ENCODE measurements at regions not wholly inside any gene's neighbourhood (a gene's known extent, or its start where the extent isn't known, plus 50 kb on each side); places are given as distances from the start of the nearest gene placed in this dataset.

- no peaks in the 10 kb centered on the region for H3K36me3 ChIP-seq (ENCODE audit: insufficient read depth, low read depth, low read length)
- H3K4me1 ChIP-seq (ENCODE audit: insufficient read depth, low read length), result peaks cover 5% of the 10 kb centered on the region; the same call in 1 of the 2 replicates
- no peak overlapping the region; the same call in 1 of the 2 replicates for H3K9ac ChIP-seq (ENCODE audit: low read depth, low read length)
- H3K27me3 ChIP-seq (ENCODE audit: insufficient read depth, low read length), result no peaks in the 10 kb centered on the region
- H3K27ac ChIP-seq (ENCODE audit: low read length), result no peak overlapping the region
- 0 out of 2 replicates have a peak overlapping the region, but pooled peaks have one; percentile 13 for H3K4me3 ChIP-seq (ENCODE audit: low read length)
- no peaks in the 10 kb centered on the region for H3K9me3 ChIP-seq (ENCODE audit: insufficient read depth, low read depth, low read length)
Measured at GRCh38 chr14:51410897-51411296, 170.8 kb downstream of the TMX1 start.

GRCh38 chr14:51419685-51420084 is 179.6 kb downstream of the TMX1 start:
- Histone ChIP-seq H3K9me3 (ENCODE audit: insufficient read depth, low read depth, low read length) (peaks cover 17% of the 10 kb centered on the region), H3K4me3 (ENCODE audit: low read length) (no peak overlapping the region), H3K9ac (ENCODE audit: low read depth, low read length) (no peak overlapping the region), H3K27ac (ENCODE audit: low read length) (no peak overlapping the region), H3K27me3 (ENCODE audit: insufficient read depth, low read length) (no peaks in the 10 kb centered on the region), H3K36me3 (ENCODE audit: insufficient read depth, low read depth, low read length) (no peaks in the 10 kb centered on the region), H3K4me1 (ENCODE audit: insufficient read depth, low read length) (peaks cover 7% of the 10 kb centered on the region; the same call in 1 of the 2 replicates)

GRCh38 chr14:51422704-51423103 is 182.7 kb downstream of the TMX1 start:
- Histone ChIP-seq H3K9ac (ENCODE audit: low read depth, low read length) (no peak overlapping the region), H3K4me3 (ENCODE audit: low read length) (no peak overlapping the region), H3K9me3 (ENCODE audit: insufficient read depth, low read depth, low read length) (peaks cover 17% of the 10 kb centered on the region), H3K27me3 (ENCODE audit: insufficient read depth, low read length) (no peaks in the 10 kb centered on the region), H3K4me1 (ENCODE audit: insufficient read depth, low read length) (peaks cover 9% of the 10 kb centered on the region; the same call in 1 of the 2 replicates), H3K27ac (ENCODE audit: low read length) (no peak overlapping the region), H3K36me3 (ENCODE audit: insufficient read depth, low read depth, low read length) (no peaks in the 10 kb centered on the region)

- Histone ChIP-seq H3K9ac (ENCODE audit: low read depth, low read length) (no peak overlapping the region), H3K27me3 (ENCODE audit: insufficient read depth, low read length) (no peaks in the 10 kb centered on the region), H3K4me3 (ENCODE audit: low read length) (no peak overlapping the region), H3K27ac (ENCODE audit: low read length) (no peak overlapping the region), H3K4me1 (ENCODE audit: insufficient read depth, low read length) (peaks cover 9% of the 10 kb centered on the region; the same call in 1 of the 2 replicates), H3K36me3 (ENCODE audit: insufficient read depth, low read depth, low read length) (no peaks in the 10 kb centered on the region), H3K9me3 (ENCODE audit: insufficient read depth, low read depth, low read length) (peaks cover 13% of the 10 kb centered on the region)
Measured at GRCh38 chr14:51424041-51424440, 184.0 kb downstream of the TMX1 start.

GRCh38 chr14:51424561-51425251 is 184.7 kb downstream of the TMX1 start:
- Histone ChIP-seq H3K4me3 (ENCODE audit: low read length) (no peak overlapping the region), H3K27me3 (ENCODE audit: insufficient read depth, low read length) (no peaks in the 10 kb centered on the region), H3K36me3 (ENCODE audit: insufficient read depth, low read depth, low read length) (no peaks in the 10 kb centered on the region), H3K4me1 (ENCODE audit: insufficient read depth, low read length) (peaks cover 9% of the 10 kb centered on the region; the same call in 1 of the 2 replicates), H3K9me3 (ENCODE audit: insufficient read depth, low read depth, low read length) (peaks cover 6% of the 10 kb centered on the region), H3K27ac (ENCODE audit: low read length) (no peak overlapping the region), H3K9ac (ENCODE audit: low read depth, low read length) (no peak overlapping the region)

- Histone ChIP-seq H3K27me3 (ENCODE audit: insufficient read depth, low read length) (no peaks in the 10 kb centered on the region), H3K4me1 (ENCODE audit: insufficient read depth, low read length) (peaks cover 24% of the 10 kb centered on the region; the same call in 1 of the 2 replicates), H3K27ac (ENCODE audit: low read length) (no peak overlapping the region), H3K4me3 (ENCODE audit: low read length) (no peak overlapping the region), H3K36me3 (ENCODE audit: insufficient read depth, low read depth, low read length) (no peaks in the 10 kb centered on the region), H3K9me3 (ENCODE audit: insufficient read depth, low read depth, low read length) (no peaks in the 10 kb centered on the region), H3K9ac (ENCODE audit: low read depth, low read length) (no peak overlapping the region)
Measured at GRCh38 chr14:51428981-51429380, 188.9 kb downstream of the TMX1 start.

GRCh38 chr14:51430079-51430478 is 190.0 kb downstream of the TMX1 start:
- H3K4me3 ChIP-seq (ENCODE audit: low read length), result no peak overlapping the region
- no peaks in the 10 kb centered on the region for H3K9me3 ChIP-seq (ENCODE audit: insufficient read depth, low read depth, low read length)
- H3K27me3 ChIP-seq (ENCODE audit: insufficient read depth, low read length), result no peaks in the 10 kb centered on the region
- H3K27ac ChIP-seq (ENCODE audit: low read length), result no peak overlapping the region
- H3K9ac ChIP-seq (ENCODE audit: low read depth, low read length), result no peak overlapping the region
- H3K36me3 ChIP-seq (ENCODE audit: insufficient read depth, low read depth, low read length), result no peaks in the 10 kb centered on the region
- H3K4me1 ChIP-seq (ENCODE audit: insufficient read depth, low read length), result peaks cover 15% of the 10 kb centered on the region; the same call in 1 of the 2 replicates

- Histone ChIP-seq H3K27me3 (ENCODE audit: insufficient read depth, low read length) (no peaks in the 10 kb centered on the region), H3K36me3 (ENCODE audit: insufficient read depth, low read depth, low read length) (no peaks in the 10 kb centered on the region), H3K9me3 (ENCODE audit: insufficient read depth, low read depth, low read length) (no peaks in the 10 kb centered on the region), H3K4me1 (ENCODE audit: insufficient read depth, low read length) (peaks cover 15% of the 10 kb centered on the region; the same call in 1 of the 2 replicates), H3K9ac (ENCODE audit: low read depth, low read length) (no peak overlapping the region), H3K27ac (ENCODE audit: low read length) (no peak overlapping the region), H3K4me3 (ENCODE audit: low read length) (no peak overlapping the region)
Measured at GRCh38 chr14:51430633-51431032, 190.6 kb downstream of the TMX1 start.

- Histone ChIP-seq H3K4me1 (ENCODE audit: insufficient read depth, low read length) (peaks cover 15% of the 10 kb centered on the region; the same call in 1 of the 2 replicates), H3K9me3 (ENCODE audit: insufficient read depth, low read depth, low read length) (no peaks in the 10 kb centered on the region), H3K4me3 (ENCODE audit: low read length) (no peak overlapping the region), H3K27ac (ENCODE audit: low read length) (no peak overlapping the region), H3K27me3 (ENCODE audit: insufficient read depth, low read length) (no peaks in the 10 kb centered on the region), H3K36me3 (ENCODE audit: insufficient read depth, low read depth, low read length) (no peaks in the 10 kb centered on the region), H3K9ac (ENCODE audit: low read depth, low read length) (no peak overlapping the region)
Measured at GRCh38 chr14:51431033-51431709, 191.1 kb downstream of the TMX1 start.

- Histone ChIP-seq H3K9ac (ENCODE audit: low read depth, low read length) (no peak overlapping the region), H3K4me3 (ENCODE audit: low read length) (no peak overlapping the region), H3K27me3 (ENCODE audit: insufficient read depth, low read length) (no peaks in the 10 kb centered on the region), H3K4me1 (ENCODE audit: insufficient read depth, low read length) (peaks cover 15% of the 10 kb centered on the region; the same call in 1 of the 2 replicates), H3K9me3 (ENCODE audit: insufficient read depth, low read depth, low read length) (no peaks in the 10 kb centered on the region), H3K36me3 (ENCODE audit: insufficient read depth, low read depth, low read length) (no peaks in the 10 kb centered on the region), H3K27ac (ENCODE audit: low read length) (no peak overlapping the region)
Measured at GRCh38 chr14:51431741-51432140, 191.7 kb downstream of the TMX1 start.

- Histone ChIP-seq H3K36me3 (ENCODE audit: insufficient read depth, low read depth, low read length) (no peaks in the 10 kb centered on the region), H3K9me3 (ENCODE audit: insufficient read depth, low read depth, low read length) (no peaks in the 10 kb centered on the region), H3K27ac (ENCODE audit: low read length) (no peak overlapping the region), H3K4me1 (ENCODE audit: insufficient read depth, low read length) (peaks cover 15% of the 10 kb centered on the region; the same call in 1 of the 2 replicates), H3K27me3 (ENCODE audit: insufficient read depth, low read length) (no peaks in the 10 kb centered on the region), H3K4me3 (ENCODE audit: low read length) (no peak overlapping the region), H3K9ac (ENCODE audit: low read depth, low read length) (no peak overlapping the region; the same call in 1 of the 2 replicates)
Measured at GRCh38 chr14:51432302-51432948, 192.4 kb downstream of the TMX1 start.
